HEK293 (cell line): ENCODE measurements at regions not wholly inside any gene's neighbourhood (a gene's known extent, or its start where the extent isn't known, plus 50 kb on each side); places are given as distances from the start of the nearest gene placed in this dataset.

Experiments used
- CTCF ChIA-PET: fragments of 350-600 bp; formaldehyde crosslinking; extraction: SDS; loops from one replicate; lab custom pipeline; 2021; ENCODE audit warnings: antibody characterized with exemption; lab: Yijun Ruan, JAX
- POLR2A ChIA-PET: fragments of 300-600 bp; formaldehyde crosslinking; extraction: SDS; loops from one replicate; lab custom pipeline; 2020; ENCODE audit warnings: antibody characterized with exemption, inconsistent platforms; lab: Yijun Ruan, JAX
- H3K27ac ChIP-seq: fragments of 200-500 bp; sonication (Bioruptor generic); 2 replicates; pipeline ENCODE4 v1.5.1; 2014; ENCODE audit warnings: low read depth, low read length, control low read depth, inconsistent platforms; ENCODE audit errors: extremely low read depth
- H3K36me3 ChIP-seq, 2 experiments: fragments of 200-500 bp in 1 of 2; sonication (Bioruptor generic) in 1 of 2; 1 replicate in 1 of 2; 2 replicates in 1 of 2; pipeline ENCODE4 v1.5.1; 2014 to 2017; ENCODE audit warnings: inconsistent platforms in 2 of 2, low read length in 2 of 2; ENCODE audit not compliant: control insufficient read depth in 2 of 2, insufficient read depth in 1 of 2
- H3K4me1 ChIP-seq: fragments of 200-500 bp; sonication (Bioruptor generic); 2 replicates; pipeline ENCODE4 v1.5.1; 2014; ENCODE audit warnings: mild to moderate bottlenecking, low read length, inconsistent platforms; ENCODE audit not compliant: control insufficient read depth, insufficient read depth
- H3K4me3 ChIP-seq: 2 replicates; pipeline ENCODE4 v1.5.1; 2011; ENCODE audit warnings: low read depth, mild to moderate bottlenecking, control low read depth, low read length, moderate library complexity
- H3K9me3 ChIP-seq: fragments of 200-500 bp; sonication (Bioruptor generic); 2 replicates; pipeline ENCODE4 v1.5.1; 2014; ENCODE audit warnings: low read depth, low read length, inconsistent platforms; ENCODE audit not compliant: control insufficient read depth, insufficient read depth
- BCL11A ChIP-seq: fragments of 450-650 bp; formaldehyde crosslinking; IDR thresholded peaks from 2 replicates; pipeline ENCODE4 v1.5.1; 2016; ENCODE audit warnings: low read depth, missing biosample characterization, missing genetic modification characterization
- GLI2 ChIP-seq: fragments of 450-650 bp; formaldehyde crosslinking; IDR thresholded peaks from 2 replicates; pipeline ENCODE4; 2017; ENCODE audit warnings: missing biosample characterization, missing genetic modification characterization, low read depth, borderline replicate concordance
- GLI4 ChIP-seq: fragments of 450-650 bp; formaldehyde crosslinking; IDR thresholded peaks from 2 replicates; pipeline ENCODE4 v1.5.1; 2016; ENCODE audit warnings: missing biosample characterization, missing genetic modification characterization
- GLIS2 ChIP-seq: fragments of 450-650 bp; formaldehyde crosslinking; IDR thresholded peaks from 2 replicates; pipeline ENCODE4 v1.5.1; 2016; ENCODE audit warnings: missing biosample characterization, missing genetic modification characterization
- IKZF3 ChIP-seq: fragments of 450-650 bp; IDR thresholded peaks from 2 replicates; pipeline ENCODE4 v1.5.0; 2018; ENCODE audit warnings: missing biosample characterization, mild to moderate bottlenecking, missing genetic modification characterization, moderate library complexity
- KLF9 ChIP-seq: fragments of 450-650 bp; formaldehyde crosslinking; IDR thresholded peaks from 2 replicates; pipeline ENCODE4 v1.5.1; 2016; ENCODE audit warnings: missing biosample characterization, missing genetic modification characterization, low read depth
- MYNN ChIP-seq: fragments of 450-650 bp; formaldehyde crosslinking; IDR thresholded peaks from 2 replicates; pipeline ENCODE4 v1.5.1; 2016; ENCODE audit warnings: missing biosample characterization, missing genetic modification characterization, borderline replicate concordance
- REPIN1 ChIP-seq: fragments of 450-650 bp; formaldehyde crosslinking; IDR thresholded peaks from 2 replicates; pipeline ENCODE4 v1.5.1; 2017; ENCODE audit warnings: missing biosample characterization, missing genetic modification characterization, low read depth
- TCF7L2 ChIP-seq: IDR thresholded peaks from 2 replicates; pipeline ENCODE4 v1.6.1; 2011; ENCODE audit warnings: low read depth, mild to moderate bottlenecking, inconsistent platforms, low read length, moderate library complexity, borderline replicate concordance
- ZNF114 ChIP-seq: fragments of 450-650 bp; formaldehyde crosslinking; IDR thresholded peaks from 2 replicates; pipeline ENCODE4 v1.5.0; 2017; ENCODE audit warnings: missing biosample characterization, missing genetic modification characterization
- ZNF155 ChIP-seq: fragments of 450-650 bp; formaldehyde crosslinking; IDR thresholded peaks from 2 replicates; pipeline ENCODE4 v1.5.1; 2016; ENCODE audit warnings: missing biosample characterization, missing genetic modification characterization
- ZNF157 ChIP-seq: fragments of 450-650 bp; formaldehyde crosslinking; IDR thresholded peaks from 2 replicates; pipeline ENCODE4 v1.5.1; 2016; ENCODE audit warnings: missing biosample characterization, missing genetic modification characterization
- ZNF184 ChIP-seq: fragments of 450-650 bp; IDR thresholded peaks from 2 replicates; pipeline ENCODE4 v1.5.1; 2018; ENCODE audit warnings: missing biosample characterization, mild to moderate bottlenecking, missing genetic modification characterization
- ZNF529 ChIP-seq: fragments of 450-650 bp; formaldehyde crosslinking; IDR thresholded peaks from 2 replicates; pipeline ENCODE4 v1.5.1; 2017; ENCODE audit warnings: missing genetic modification characterization, missing biosample characterization; ENCODE audit not compliant: insufficient replicate concordance
- ZNF621 ChIP-seq: fragments of 450-650 bp; formaldehyde crosslinking; IDR thresholded peaks from 2 replicates; pipeline ENCODE4 v1.5.1; 2017; ENCODE audit warnings: missing biosample characterization, missing genetic modification characterization
- TF ChIP-seq, protein P1 (sequence below): fragments of 450-650 bp; formaldehyde crosslinking; IDR thresholded peaks from 2 replicates; pipeline ENCODE4 v1.5.1; 2016; ENCODE audit warnings: missing biosample characterization, missing genetic modification characterization
- TF ChIP-seq, protein P2 (sequence below): fragments of 450-650 bp; formaldehyde crosslinking; IDR thresholded peaks from 2 replicates; pipeline ENCODE4 v1.5.1; 2017; ENCODE audit warnings: missing biosample characterization, mild to moderate bottlenecking, missing genetic modification characterization, moderate library complexity
- TF ChIP-seq, protein P3 (sequence below): fragments of 450-650 bp; formaldehyde crosslinking; IDR thresholded peaks from 2 replicates; pipeline ENCODE4 v1.5.1; 2016; ENCODE audit warnings: missing biosample characterization, missing genetic modification characterization
- TF ChIP-seq, protein P4 (sequence below): fragments of 450-650 bp; formaldehyde crosslinking; IDR thresholded peaks from 2 replicates; pipeline ENCODE4 v1.5.1; 2016; ENCODE audit warnings: missing biosample characterization, missing genetic modification characterization, low read depth
- TF ChIP-seq, protein P5 (sequence below): fragments of 450-650 bp; formaldehyde crosslinking; optimal IDR thresholded peaks from 2 replicates; pipeline ENCODE3; 2016; ENCODE audit warnings: missing biosample characterization, mild to moderate bottlenecking, missing genetic modification characterization
- TF ChIP-seq, protein P6 (sequence below): fragments of 450-650 bp; formaldehyde crosslinking; IDR thresholded peaks from 2 replicates; pipeline ENCODE4 v1.5.1; 2016; ENCODE audit warnings: missing biosample characterization, missing genetic modification characterization

DNA sequence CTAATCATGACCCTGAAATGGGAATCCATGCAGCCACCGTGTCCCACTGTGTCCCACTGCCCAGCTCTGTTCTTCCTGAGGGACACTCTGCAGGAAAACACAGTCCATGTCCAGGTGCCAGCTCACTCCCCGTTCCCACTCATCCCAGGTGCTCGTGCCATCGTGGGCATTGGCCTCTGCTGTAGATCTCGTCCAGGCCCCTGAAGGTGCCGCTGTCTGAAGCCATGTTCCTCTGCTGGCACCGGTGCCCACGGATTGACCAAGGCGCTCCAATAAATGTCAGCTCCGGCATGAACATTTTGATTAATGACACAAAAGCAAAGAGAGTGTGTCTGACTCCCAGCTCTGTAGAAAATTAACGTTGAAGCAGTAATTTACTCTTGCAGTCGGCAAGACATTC lies 280.1 kb upstream of the SALL3 start:
- TF ChIP-seq, protein P1, sequence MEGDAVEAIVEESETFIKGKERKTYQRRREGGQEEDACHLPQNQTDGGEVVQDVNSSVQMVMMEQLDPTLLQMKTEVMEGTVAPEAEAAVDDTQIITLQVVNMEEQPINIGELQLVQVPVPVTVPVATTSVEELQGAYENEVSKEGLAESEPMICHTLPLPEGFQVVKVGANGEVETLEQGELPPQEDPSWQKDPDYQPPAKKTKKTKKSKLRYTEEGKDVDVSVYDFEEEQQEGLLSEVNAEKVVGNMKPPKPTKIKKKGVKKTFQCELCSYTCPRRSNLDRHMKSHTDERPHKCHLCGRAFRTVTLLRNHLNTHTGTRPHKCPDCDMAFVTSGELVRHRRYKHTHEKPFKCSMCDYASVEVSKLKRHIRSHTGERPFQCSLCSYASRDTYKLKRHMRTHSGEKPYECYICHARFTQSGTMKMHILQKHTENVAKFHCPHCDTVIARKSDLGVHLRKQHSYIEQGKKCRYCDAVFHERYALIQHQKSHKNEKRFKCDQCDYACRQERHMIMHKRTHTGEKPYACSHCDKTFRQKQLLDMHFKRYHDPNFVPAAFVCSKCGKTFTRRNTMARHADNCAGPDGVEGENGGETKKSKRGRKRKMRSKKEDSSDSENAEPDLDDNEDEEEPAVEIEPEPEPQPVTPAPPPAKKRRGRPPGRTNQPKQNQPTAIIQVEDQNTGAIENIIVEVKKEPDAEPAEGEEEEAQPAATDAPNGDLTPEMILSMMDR (tag by site-specific recombination) = no peak
- TF ChIP-seq, protein P2, sequence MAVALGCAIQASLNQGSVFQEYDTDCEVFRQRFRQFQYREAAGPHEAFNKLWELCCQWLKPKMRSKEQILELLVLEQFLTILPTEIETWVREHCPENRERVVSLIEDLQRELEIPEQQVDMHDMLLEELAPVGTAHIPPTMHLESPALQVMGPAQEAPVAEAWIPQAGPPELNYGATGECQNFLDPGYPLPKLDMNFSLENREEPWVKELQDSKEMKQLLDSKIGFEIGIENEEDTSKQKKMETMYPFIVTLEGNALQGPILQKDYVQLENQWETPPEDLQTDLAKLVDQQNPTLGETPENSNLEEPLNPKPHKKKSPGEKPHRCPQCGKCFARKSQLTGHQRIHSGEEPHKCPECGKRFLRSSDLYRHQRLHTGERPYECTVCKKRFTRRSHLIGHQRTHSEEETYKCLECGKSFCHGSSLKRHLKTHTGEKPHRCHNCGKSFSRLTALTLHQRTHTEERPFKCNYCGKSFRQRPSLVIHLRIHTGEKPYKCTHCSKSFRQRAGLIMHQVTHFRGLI (tag by site-specific recombination) = no peak
- TF ChIP-seq, protein P3, sequence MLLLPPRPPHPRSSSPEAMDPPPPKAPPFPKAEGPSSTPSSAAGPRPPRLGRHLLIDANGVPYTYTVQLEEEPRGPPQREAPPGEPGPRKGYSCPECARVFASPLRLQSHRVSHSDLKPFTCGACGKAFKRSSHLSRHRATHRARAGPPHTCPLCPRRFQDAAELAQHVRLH = no peak
- TF ChIP-seq IKZF3 (tag by site-specific recombination) (no peak), KLF9 (tag by site-specific recombination) (no peak), GLIS2 (no peak)
- TF ChIP-seq, protein P4, sequence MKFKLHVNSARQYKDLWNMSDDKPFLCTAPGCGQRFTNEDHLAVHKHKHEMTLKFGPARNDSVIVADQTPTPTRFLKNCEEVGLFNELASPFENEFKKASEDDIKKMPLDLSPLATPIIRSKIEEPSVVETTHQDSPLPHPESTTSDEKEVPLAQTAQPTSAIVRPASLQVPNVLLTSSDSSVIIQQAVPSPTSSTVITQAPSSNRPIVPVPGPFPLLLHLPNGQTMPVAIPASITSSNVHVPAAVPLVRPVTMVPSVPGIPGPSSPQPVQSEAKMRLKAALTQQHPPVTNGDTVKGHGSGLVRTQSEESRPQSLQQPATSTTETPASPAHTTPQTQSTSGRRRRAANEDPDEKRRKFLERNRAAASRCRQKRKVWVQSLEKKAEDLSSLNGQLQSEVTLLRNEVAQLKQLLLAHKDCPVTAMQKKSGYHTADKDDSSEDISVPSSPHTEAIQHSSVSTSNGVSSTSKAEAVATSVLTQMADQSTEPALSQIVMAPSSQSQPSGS (tag by site-specific recombination) = no peak
- TF ChIP-seq, all 188 proteins: peak for 0
- ChIA-PET CTCF (no interaction called here), POLR2A (no interaction called here)
- Histone ChIP-seq H3K36me3 (no peaks in the 10 kb centered on the region; a peak in 1 of 3 replicates), H3K27ac (no peak overlapping the region), H3K4me1 (peaks cover 5% of the 10 kb centered on the region; the same call in 1 of the 2 replicates), H3K4me3 (no peak overlapping the region), H3K9me3 (no peaks in the 10 kb centered on the region)

DNA sequence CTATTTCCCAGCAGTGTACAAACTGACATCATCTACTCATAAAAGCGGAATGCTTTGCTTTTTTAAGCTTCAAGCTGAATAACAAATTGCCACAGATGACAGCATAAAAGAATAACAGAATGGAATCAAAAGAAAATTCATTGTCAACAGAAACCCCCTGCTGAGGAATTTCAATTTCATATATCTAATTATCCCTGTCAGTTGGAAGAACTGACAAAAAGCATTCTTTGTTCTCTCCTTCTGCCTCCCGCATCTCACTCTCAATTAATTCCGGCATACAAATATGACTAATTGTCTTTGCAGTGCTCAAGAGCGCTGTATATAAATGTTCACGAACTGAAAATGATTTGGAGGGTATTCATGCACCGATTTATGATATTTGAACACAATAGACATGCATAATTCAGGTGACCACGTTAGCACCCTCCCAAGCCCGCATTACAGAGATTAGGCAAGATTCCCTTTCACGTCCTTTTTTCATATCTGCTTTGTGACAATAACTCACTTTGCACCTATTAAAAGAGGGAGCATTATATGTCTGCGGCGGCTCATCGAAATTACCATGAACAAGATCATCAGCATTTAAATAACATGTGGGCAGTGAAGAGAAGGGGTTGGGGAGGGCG lies 277.7 kb upstream of the SALL3 start:
- peaks cover 5% of the 10 kb centered on the region; the same call in 1 of the 2 replicates for H3K4me1 ChIP-seq
- H3K9me3 ChIP-seq = no peaks in the 10 kb centered on the region
- ChIA-PET CTCF (interaction anchor here (0.7 kb wide), 2 partner anchors 10 to 1490 kb away, joined by 3 read pairs; no protein-coding TSS in a partner anchor), POLR2A (no interaction called here)
- H3K36me3 ChIP-seq = no peaks in the 10 kb centered on the region; a peak in 1 of 3 replicates
- TF ChIP-seq ZNF155 (tag by site-specific recombination) (no peak), GLIS2 (no peak), GLI2 (tag by site-specific recombination) (no peak), ZNF621 (tag by site-specific recombination) (no peak), TCF7L2 (no peak), BCL11A (no peak), ZNF114 (tag by site-specific recombination) (no peak), ZNF184 (no peak), ZNF529 (no peak), MYNN (tag by site-specific recombination) (no peak), ZNF157 (no peak), REPIN1 (no peak), GLI4 (tag by site-specific recombination) (no peak)
- TF ChIP-seq, protein P2 (tag by site-specific recombination) = no peak
- TF ChIP-seq, protein P5, sequence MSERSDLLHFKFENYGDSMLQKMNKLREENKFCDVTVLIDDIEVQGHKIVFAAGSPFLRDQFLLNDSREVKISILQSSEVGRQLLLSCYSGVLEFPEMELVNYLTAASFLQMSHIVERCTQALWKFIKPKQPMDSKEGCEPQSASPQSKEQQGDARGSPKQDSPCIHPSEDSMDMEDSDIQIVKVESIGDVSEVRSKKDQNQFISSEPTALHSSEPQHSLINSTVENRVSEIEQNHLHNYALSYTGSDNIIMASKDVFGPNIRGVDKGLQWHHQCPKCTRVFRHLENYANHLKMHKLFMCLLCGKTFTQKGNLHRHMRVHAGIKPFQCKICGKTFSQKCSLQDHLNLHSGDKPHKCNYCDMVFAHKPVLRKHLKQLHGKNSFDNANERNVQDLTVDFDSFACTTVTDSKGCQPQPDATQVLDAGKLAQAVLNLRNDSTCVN (tag by site-specific recombination) = no peak
- TF ChIP-seq, protein P6, sequence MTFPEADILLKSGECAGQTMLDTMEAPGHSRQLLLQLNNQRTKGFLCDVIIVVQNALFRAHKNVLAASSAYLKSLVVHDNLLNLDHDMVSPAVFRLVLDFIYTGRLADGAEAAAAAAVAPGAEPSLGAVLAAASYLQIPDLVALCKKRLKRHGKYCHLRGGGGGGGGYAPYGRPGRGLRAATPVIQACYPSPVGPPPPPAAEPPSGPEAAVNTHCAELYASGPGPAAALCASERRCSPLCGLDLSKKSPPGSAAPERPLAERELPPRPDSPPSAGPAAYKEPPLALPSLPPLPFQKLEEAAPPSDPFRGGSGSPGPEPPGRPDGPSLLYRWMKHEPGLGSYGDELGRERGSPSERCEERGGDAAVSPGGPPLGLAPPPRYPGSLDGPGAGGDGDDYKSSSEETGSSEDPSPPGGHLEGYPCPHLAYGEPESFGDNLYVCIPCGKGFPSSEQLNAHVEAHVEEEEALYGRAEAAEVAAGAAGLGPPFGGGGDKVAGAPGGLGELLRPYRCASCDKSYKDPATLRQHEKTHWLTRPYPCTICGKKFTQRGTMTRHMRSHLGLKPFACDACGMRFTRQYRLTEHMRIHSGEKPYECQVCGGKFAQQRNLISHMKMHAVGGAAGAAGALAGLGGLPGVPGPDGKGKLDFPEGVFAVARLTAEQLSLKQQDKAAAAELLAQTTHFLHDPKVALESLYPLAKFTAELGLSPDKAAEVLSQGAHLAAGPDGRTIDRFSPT (tag by site-specific recombination) = no peak
- H3K4me3 ChIP-seq = no peak overlapping the region
- no peak overlapping the region for H3K27ac ChIP-seq
